OCI-LY3 (cell line): ENCODE measurements at regions not wholly inside any gene's neighbourhood (a gene's known extent, or its start where the extent isn't known, plus 50 kb on each side); places are given as distances from the start of the nearest gene placed in this dataset.

Experiments
- CTCF ChIP-seq: fragments of 200-600, 300-600 bp; sonication (generic); IDR thresholded peaks from 2 replicates; pipeline ENCODE4 v1.5.1; 2014; ENCODE audit warnings: antibody characterized with exemption, low read length, low read depth
- EZH2phosphoT487 ChIP-seq: fragments of 200-600 bp; shearing (Covaris generic); IDR thresholded peaks from 2 replicates; pipeline ENCODE4 v1.6.1; 2018; ENCODE audit warnings: antibody characterized with exemption, mixed run types, low read depth

GRCh38 chr3:182233957-182234356 is 522.2 kb downstream of the SOX2 start:
- TF ChIP-seq CTCF (no peak), EZH2phosphoT487 (no peak)
